H9 (cell line): ENCODE measurements at regions not wholly inside any gene's neighbourhood (a gene's known extent, or its start where the extent isn't known, plus 50 kb on each side); places are given as distances from the start of the nearest gene placed in this dataset.

ENCODE experiments used
- DNase-seq: peaks from one replicate; pipeline ENCODE4 v3.0.0-alpha.2; 2017
- H2AFZ ChIP-seq: one replicate; pipeline ENCODE4 v1.6.1; 2013; ENCODE audit warnings: mild to moderate bottlenecking, low read length, control low read depth, moderate library complexity
- H2AK5ac ChIP-seq: 2 replicates; pipeline ENCODE4 v1.6.1; 2013; ENCODE audit warnings: low read length, control low read depth, mixed read lengths; ENCODE audit not compliant: insufficient read length
- H2BK120ac ChIP-seq: one replicate; pipeline ENCODE4 v1.6.1; 2013; ENCODE audit warnings: low read depth, mild to moderate bottlenecking, low read length, control low read depth, inconsistent platforms; ENCODE audit not compliant: poor library complexity, severe bottlenecking
- H2BK12ac ChIP-seq: 2 replicates; pipeline ENCODE4 v1.6.1; 2013; ENCODE audit warnings: low read length, control low read depth, mixed read lengths, low read depth; ENCODE audit not compliant: insufficient read length
- H2BK15ac ChIP-seq: 2 replicates; pipeline ENCODE4 v1.6.1; 2013; ENCODE audit warnings: low read depth, low read length, control low read depth
- H2BK20ac ChIP-seq: one replicate; pipeline ENCODE4 v1.6.1; 2013; ENCODE audit warnings: low read depth, mild to moderate bottlenecking, low read length, control low read depth, inconsistent platforms; ENCODE audit not compliant: poor library complexity, severe bottlenecking
- H2BK5ac ChIP-seq: 2 replicates; pipeline ENCODE4 v1.6.1; 2013; ENCODE audit warnings: low read length, control low read depth, mixed read lengths; ENCODE audit not compliant: insufficient read length
- H3K14ac ChIP-seq: 2 replicates; pipeline ENCODE4 v1.6.1; 2013; ENCODE audit warnings: low read length, control low read depth; ENCODE audit not compliant: insufficient read depth
- H3K18ac ChIP-seq: 2 replicates; pipeline ENCODE4 v1.6.1; 2013; ENCODE audit warnings: low read depth, mild to moderate bottlenecking, mixed read lengths, low read length, control low read depth; ENCODE audit not compliant: insufficient read length
- H3K23ac ChIP-seq: 2 replicates; pipeline ENCODE4 v1.6.1; 2013; ENCODE audit warnings: low read length, control low read depth, mixed read lengths, low read depth; ENCODE audit not compliant: insufficient read length
- H3K23me2 ChIP-seq: 2 replicates; pipeline ENCODE4 v1.6.1; 2013; ENCODE audit warnings: low read depth, mild to moderate bottlenecking, mixed read lengths, low read length, control low read depth; ENCODE audit not compliant: insufficient read length, poor library complexity, severe bottlenecking
- H3K27ac ChIP-seq: 2 replicates; pipeline ENCODE4 v1.5.1; 2013; ENCODE audit warnings: low read length, control low read depth, mixed read lengths, low read depth; ENCODE audit not compliant: insufficient read length
- H3K27me3 ChIP-seq: 2 replicates; pipeline ENCODE4 v1.6.1; 2013; ENCODE audit warnings: low read length, control low read depth, inconsistent platforms; ENCODE audit not compliant: insufficient read depth
- H3K4ac ChIP-seq: 2 replicates; pipeline ENCODE4 v1.6.1; 2013; ENCODE audit warnings: low read depth, mild to moderate bottlenecking, control low read depth, inconsistent platforms, low read length, moderate library complexity
- H3K4me1 ChIP-seq: 2 replicates; pipeline ENCODE4 v1.6.1; 2013; ENCODE audit warnings: low read length, control low read depth, inconsistent platforms; ENCODE audit not compliant: insufficient read depth
- H3K4me2 ChIP-seq: 2 replicates; pipeline ENCODE4 v1.6.1; 2013; ENCODE audit warnings: low read length, control low read depth, mixed read lengths; ENCODE audit not compliant: insufficient read length, insufficient read depth
- H3K56ac ChIP-seq: 2 replicates; pipeline ENCODE4 v1.6.1; 2013; ENCODE audit warnings: low read depth, mild to moderate bottlenecking, mixed read lengths, low read length, control low read depth; ENCODE audit not compliant: insufficient read length
- H3K79me1 ChIP-seq: 2 replicates; pipeline ENCODE4 v1.6.1; 2013; ENCODE audit warnings: low read depth, mild to moderate bottlenecking, moderate library complexity, low read length, control low read depth, inconsistent platforms; ENCODE audit not compliant: insufficient read depth, poor library complexity, severe bottlenecking
- H3K79me2 ChIP-seq: 2 replicates; pipeline ENCODE4 v1.6.1; 2013; ENCODE audit warnings: low read length, control low read depth, inconsistent platforms; ENCODE audit not compliant: insufficient read depth
- H3K9ac ChIP-seq: 2 replicates; pipeline ENCODE4 v1.6.1; 2013; ENCODE audit warnings: low read length, control low read depth, mixed read lengths; ENCODE audit not compliant: insufficient read length; ENCODE audit errors: extremely low read depth
- H3K9me3 ChIP-seq: one replicate; pipeline ENCODE4 v1.6.1; 2013; ENCODE audit warnings: low read depth, low read length, inconsistent platforms; ENCODE audit not compliant: control insufficient read depth
- H3T11ph ChIP-seq: one replicate; pipeline ENCODE4 v1.6.1; 2013; ENCODE audit warnings: mild to moderate bottlenecking, low read length, control low read depth, inconsistent platforms
- H4K20me1 ChIP-seq: one replicate; pipeline ENCODE4 v1.6.1; 2013; ENCODE audit not compliant: control insufficient read depth, insufficient read length, insufficient read depth
- H4K5ac ChIP-seq: 2 replicates; pipeline ENCODE4 v1.6.1; 2013; ENCODE audit warnings: low read depth, mild to moderate bottlenecking, mixed read lengths, low read length, control low read depth; ENCODE audit not compliant: insufficient read length
- H4K8ac ChIP-seq: replicated peaks from 2 replicates; pipeline ENCODE4 v1.6.1; 2013; ENCODE audit warnings: low read length, control low read depth, mixed read lengths, low read depth; ENCODE audit not compliant: insufficient read length
- H4K91ac ChIP-seq: 2 replicates; pipeline ENCODE4 v1.6.1; 2013; ENCODE audit warnings: low read depth, mild to moderate bottlenecking, moderate library complexity, mixed read lengths, low read length, control low read depth; ENCODE audit not compliant: insufficient read length
- H3K27ac Mint-ChIP-seq, 3 experiments: 2 replicates in 2 of 3; 3 replicates in 1 of 3; pipeline ENCODE4 v1.8.0; 2020 to 2021; ENCODE audit warnings: mixed read lengths in 3 of 3, mild to moderate bottlenecking in 1 of 3, moderate library complexity in 1 of 3
- H3K27me3 Mint-ChIP-seq: 2 replicates; pipeline ENCODE4 v1.8.0; 2021; ENCODE audit warnings: low read depth, mild to moderate bottlenecking, moderate library complexity, mixed read lengths
- H3K36me3 Mint-ChIP-seq, 3 experiments: 2 replicates in 2 of 3; 3 replicates in 1 of 3; pipeline ENCODE4 v1.8.0; 2020 to 2021; ENCODE audit warnings: low read depth in 3 of 3, mixed read lengths in 3 of 3; ENCODE audit not compliant: insufficient read depth in 1 of 3
- H3K4me1 Mint-ChIP-seq, 2 experiments: 2 replicates each; pipeline ENCODE4 v1.8.0; 2020; ENCODE audit warnings: mixed read lengths in 2 of 2
- H3K4me3 Mint-ChIP-seq, 2 experiments: 2 replicates in 1 of 2; 3 replicates in 1 of 2; pipeline ENCODE4 v1.8.0; 2020 to 2021; ENCODE audit warnings: mild to moderate bottlenecking in 2 of 2, mixed read lengths in 2 of 2, moderate library complexity in 1 of 2
- H3K9me3 Mint-ChIP-seq, 2 experiments: 2 replicates in 1 of 2; 3 replicates in 1 of 2; pipeline ENCODE4 v1.8.0; 2020; ENCODE audit warnings: mild to moderate bottlenecking in 2 of 2, mixed read lengths in 2 of 2, moderate library complexity in 1 of 2
- CTCF ChIP-seq: fragments of 200-600 bp; sonication (generic); conservative IDR thresholded peaks from 3 replicates; pipeline ENCODE4 v1.8.0; 2021; ENCODE audit warnings: antibody characterized with exemption, mild to moderate bottlenecking
- WGBS: extraction: QIAGEN DNeasy Blood & Tissue Kit; methylation state at CpG from one replicate; pipeline ENCODE4 v1.1.7; 2013; ENCODE audit warnings: missing lambda C conversion rate, low lambda C conversion rate, mixed read lengths; ENCODE audit not compliant: insufficient read length; ENCODE audit errors: extremely low coverage; 5-methylcytosine and 5-hydroxymethylcytosine counted together

- no peak overlapping the region for H4K8ac ChIP-seq
- H3K56ac ChIP-seq: no peak overlapping the region
- H2BK120ac ChIP-seq: no peak overlapping the region
- no peak overlapping the region for H2BK20ac ChIP-seq
- H3K79me1 ChIP-seq: no peaks in the 10 kb centered on the region
- no peak overlapping the region for H3K14ac ChIP-seq
- no peak overlapping the region for H2AFZ ChIP-seq
- no peak overlapping the region for H3K23ac ChIP-seq
- Mint-ChIP-seq H3K4me3 (no peak overlapping the region), H3K36me3 (no peaks in the 10 kb centered on the region; a peak in 1 of 7 replicates), H3K4me1 (no peaks in the 10 kb centered on the region), H3K27me3 (no peaks in the 10 kb centered on the region), H3K9me3 (peaks cover 7 to 10% of the 10 kb centered on the region in 2 experiments; a peak in 2 of 5 replicates), H3K27ac (no peak overlapping the region; a peak in 1 of 7 replicates)
- no peak overlapping the region for H2BK15ac ChIP-seq
- TF ChIP-seq CTCF: no peak
- no CpG with 5 or more reads among the region's 3 CpGs for WGBS
- no peak overlapping the region for H2BK12ac ChIP-seq
- no peak overlapping the region for H3K4me2 ChIP-seq
- no peak overlapping the region for H2BK5ac ChIP-seq
- no peak overlapping the region for H3T11ph ChIP-seq
- H3K9ac ChIP-seq: no peak overlapping the region
- no peaks in the 10 kb centered on the region for H4K20me1 ChIP-seq
- no peaks in the 10 kb centered on the region for H3K27me3 ChIP-seq
- no peak overlapping the region for H4K5ac ChIP-seq
- H3K4ac ChIP-seq: no peak overlapping the region
- H3K4me1 ChIP-seq: no peaks in the 10 kb centered on the region
- H3K9me3 ChIP-seq: peaks cover 7% of the 10 kb centered on the region
- no peak overlapping the region for H4K91ac ChIP-seq
- H2AK5ac ChIP-seq: no peak overlapping the region
- no peak overlapping the region for H3K18ac ChIP-seq
- no peaks in the 10 kb centered on the region for H3K79me2 ChIP-seq
- no peaks in the 10 kb centered on the region for H3K23me2 ChIP-seq
- H3K27ac ChIP-seq: no peak overlapping the region
- DNase-seq: no peak
Measured at GRCh38 chr12:61213646-61214045, 1046.6 kb upstream of the USP15 start.
